ENCODE measurements at regions not wholly inside any gene's neighbourhood (a gene's known extent, or its start where the extent isn't known, plus 50 kb on each side); places are given as distances from the start of the nearest gene placed in this dataset.

DNA sequence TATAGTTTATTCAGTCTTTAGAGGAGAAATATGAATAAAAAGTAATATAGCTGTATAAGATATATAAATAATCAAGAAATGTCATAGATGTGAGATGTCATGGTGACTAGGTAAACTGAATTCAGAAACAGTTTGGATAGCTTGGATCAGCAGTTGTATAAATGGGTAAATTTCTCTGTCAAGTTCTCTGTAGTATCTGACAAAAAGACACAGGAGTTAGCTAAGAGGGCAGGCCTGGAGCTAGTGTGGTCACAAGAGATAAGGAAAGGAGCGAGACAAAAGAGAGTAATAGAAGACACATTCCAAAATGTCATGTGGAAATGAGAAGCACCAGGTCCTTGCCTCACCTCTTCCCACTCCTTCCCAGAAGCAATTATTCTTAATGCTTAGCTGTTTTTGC lies 349.0 kb downstream of the LMO7 start:
- Histone ChIP-seq H3K4me3 (ENCODE audit: low read length) (no peak overlapping the region), H2AFZ (ENCODE audit: low read length) (no peak overlapping the region)
- DNase-seq: no peak

DNA sequence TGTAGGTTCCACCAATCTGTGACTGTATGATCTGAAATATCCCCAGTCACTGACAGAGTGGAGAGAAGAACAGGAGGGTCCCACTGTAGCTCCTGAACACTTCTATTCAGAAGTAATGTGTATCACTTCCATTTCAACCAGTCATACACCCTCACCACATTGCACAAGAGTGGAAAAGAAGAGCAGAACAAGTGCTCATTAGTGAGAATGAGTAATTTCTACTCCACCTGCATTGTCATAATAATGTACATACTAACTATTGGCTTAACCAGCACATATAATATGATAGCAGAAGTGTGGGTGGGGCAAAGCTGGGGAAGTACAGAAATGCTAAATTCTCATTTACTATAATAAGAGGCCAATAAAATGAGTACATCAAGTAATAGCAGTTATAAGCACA lies 342.7 kb downstream of the LMO7 start:
- no peak overlapping the region for H3K4me3 ChIP-seq (ENCODE audit: low read length)
- H3K4me1 ChIP-seq (ENCODE audit: low read length): no peaks in the 10 kb centered on the region
- no peak for TF ChIP-seq EZH2 (optimal IDR thresholded peaks at IDR 0.05; ENCODE audit: low read depth, low read length)
- TF ChIP-seq EZH2phosphoT487 (IDR thresholded peaks at IDR 0.05; ENCODE audit: low read length): no peak
- TF ChIP-seq, protein P1, sequence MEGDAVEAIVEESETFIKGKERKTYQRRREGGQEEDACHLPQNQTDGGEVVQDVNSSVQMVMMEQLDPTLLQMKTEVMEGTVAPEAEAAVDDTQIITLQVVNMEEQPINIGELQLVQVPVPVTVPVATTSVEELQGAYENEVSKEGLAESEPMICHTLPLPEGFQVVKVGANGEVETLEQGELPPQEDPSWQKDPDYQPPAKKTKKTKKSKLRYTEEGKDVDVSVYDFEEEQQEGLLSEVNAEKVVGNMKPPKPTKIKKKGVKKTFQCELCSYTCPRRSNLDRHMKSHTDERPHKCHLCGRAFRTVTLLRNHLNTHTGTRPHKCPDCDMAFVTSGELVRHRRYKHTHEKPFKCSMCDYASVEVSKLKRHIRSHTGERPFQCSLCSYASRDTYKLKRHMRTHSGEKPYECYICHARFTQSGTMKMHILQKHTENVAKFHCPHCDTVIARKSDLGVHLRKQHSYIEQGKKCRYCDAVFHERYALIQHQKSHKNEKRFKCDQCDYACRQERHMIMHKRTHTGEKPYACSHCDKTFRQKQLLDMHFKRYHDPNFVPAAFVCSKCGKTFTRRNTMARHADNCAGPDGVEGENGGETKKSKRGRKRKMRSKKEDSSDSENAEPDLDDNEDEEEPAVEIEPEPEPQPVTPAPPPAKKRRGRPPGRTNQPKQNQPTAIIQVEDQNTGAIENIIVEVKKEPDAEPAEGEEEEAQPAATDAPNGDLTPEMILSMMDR (IDR thresholded peaks at IDR 0.05; ENCODE audit: low read length): no peak
- H3K36me3 ChIP-seq (replicated peaks; ENCODE audit: insufficient read depth, low read length): no peaks in the 10 kb centered on the region
- H3K27ac ChIP-seq (ENCODE audit: low read length): no peak overlapping the region
- no peaks in the 10 kb centered on the region for H4K20me1 ChIP-seq (ENCODE audit: insufficient read depth, low read length)
- H3K27me3 ChIP-seq (replicated peaks; ENCODE audit: insufficient read depth, low read length): no peaks in the 10 kb centered on the region
- H3K79me2 ChIP-seq (ENCODE audit: low read length): no peaks in the 10 kb centered on the region
- no peaks in the 10 kb centered on the region for H3F3A ChIP-seq (ENCODE audit: insufficient read depth, low read length)
- DNase-seq: no peak
- H3K9ac ChIP-seq (ENCODE audit: low read length): no peak overlapping the region
- no peaks in the 10 kb centered on the region for H3K9me3 ChIP-seq (replicated peaks; ENCODE audit: insufficient read depth, low read length)
- no peaks in the 10 kb centered on the region for H3K9me2 ChIP-seq (replicated peaks; ENCODE audit: insufficient read depth, low read length)
- H2AFZ ChIP-seq (ENCODE audit: low read length): no peak overlapping the region
- H3K4me2 ChIP-seq (ENCODE audit: low read depth, low read length): no peak overlapping the region

More for the DNA sequence above, 349.0 kb downstream of the LMO7 start:
- H3K9me3 ChIP-seq (replicated peaks; ENCODE audit: insufficient read depth, low read length): no peaks in the 10 kb centered on the region
- H3K27me3 ChIP-seq (replicated peaks; ENCODE audit: insufficient read depth, low read length): no peaks in the 10 kb centered on the region
- no peaks in the 10 kb centered on the region for H3F3A ChIP-seq (ENCODE audit: insufficient read depth, low read length)
- H3K4me2 ChIP-seq (ENCODE audit: low read depth, low read length): no peak overlapping the region
- no peak overlapping the region for H3K9ac ChIP-seq (ENCODE audit: low read length)
- no peaks in the 10 kb centered on the region for H3K4me1 ChIP-seq (ENCODE audit: low read length)
- no peaks in the 10 kb centered on the region for H3K36me3 ChIP-seq (replicated peaks; ENCODE audit: insufficient read depth, low read length)
- H3K9me2 ChIP-seq (replicated peaks; ENCODE audit: insufficient read depth, low read length): no peaks in the 10 kb centered on the region
- no peaks in the 10 kb centered on the region for H3K79me2 ChIP-seq (ENCODE audit: low read length)
- TF ChIP-seq EZH2phosphoT487 (IDR thresholded peaks at IDR 0.05; ENCODE audit: low read length): no peak
- TF ChIP-seq, protein P1 (IDR thresholded peaks at IDR 0.05; ENCODE audit: low read length): no peak
- TF ChIP-seq EZH2 (optimal IDR thresholded peaks at IDR 0.05; ENCODE audit: low read depth, low read length): no peak
- no peaks in the 10 kb centered on the region for H4K20me1 ChIP-seq (ENCODE audit: insufficient read depth, low read length)
- H3K27ac ChIP-seq (ENCODE audit: low read length): no peak overlapping the region

DNA sequence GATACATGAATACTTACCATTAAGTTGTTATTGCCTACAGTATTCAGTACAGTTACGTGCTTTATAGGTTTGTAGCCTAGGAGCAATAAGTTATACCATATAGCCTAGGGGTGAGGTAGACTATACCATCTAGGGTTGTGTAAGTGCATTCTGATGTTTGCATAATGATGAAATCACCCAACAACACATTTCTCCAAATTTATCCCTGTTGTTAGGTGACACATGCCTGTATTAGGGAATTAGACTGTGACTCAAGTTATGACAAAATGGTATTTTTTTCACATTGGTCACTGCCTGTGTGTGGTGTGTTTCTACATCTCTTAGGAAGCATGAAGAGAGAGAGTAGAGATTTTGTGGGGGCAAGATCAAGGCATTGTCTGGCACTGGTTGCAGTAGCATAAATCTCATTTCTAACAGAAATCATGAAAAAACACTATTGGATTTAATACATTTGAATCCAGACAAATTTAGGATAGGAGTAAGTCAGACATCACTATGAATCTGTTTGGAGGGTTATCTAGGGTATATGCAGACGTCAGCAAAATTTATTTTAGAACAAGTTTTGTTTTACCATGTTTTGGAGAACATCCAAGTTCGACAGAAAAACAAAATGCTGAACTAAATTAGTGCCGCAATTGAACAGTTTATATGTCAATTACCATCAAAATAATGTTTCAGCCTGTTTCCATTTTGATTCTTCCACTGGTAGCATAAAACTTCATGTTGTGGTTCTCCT lies 332.1 kb downstream of the LMO7 start:
- H3K4me1 ChIP-seq (ENCODE audit: low read length): no peaks in the 10 kb centered on the region
- no peak for DNase-seq
- H3K9me2 ChIP-seq (replicated peaks; ENCODE audit: insufficient read depth, low read length): no peaks in the 10 kb centered on the region
- H4K20me1 ChIP-seq (ENCODE audit: insufficient read depth, low read length): no peaks in the 10 kb centered on the region
- H3K79me2 ChIP-seq (ENCODE audit: low read length): no peaks in the 10 kb centered on the region
- no peak overlapping the region for H3K27ac ChIP-seq (ENCODE audit: low read length)
- H3K4me2 ChIP-seq (ENCODE audit: low read depth, low read length): no peak overlapping the region
- H3K27me3 ChIP-seq (replicated peaks; ENCODE audit: insufficient read depth, low read length): no peaks in the 10 kb centered on the region
- H3K9me3 ChIP-seq (replicated peaks; ENCODE audit: insufficient read depth, low read length): no peaks in the 10 kb centered on the region
- no peaks in the 10 kb centered on the region for H3F3A ChIP-seq (ENCODE audit: insufficient read depth, low read length)
- H3K36me3 ChIP-seq (replicated peaks; ENCODE audit: insufficient read depth, low read length): no peaks in the 10 kb centered on the region
- TF ChIP-seq, protein P1 (IDR thresholded peaks at IDR 0.05; ENCODE audit: low read length): no peak
- TF ChIP-seq EZH2phosphoT487 (IDR thresholded peaks at IDR 0.05; ENCODE audit: low read length): no peak
- no peak for TF ChIP-seq EZH2 (optimal IDR thresholded peaks at IDR 0.05; ENCODE audit: low read depth, low read length)
- H2AFZ ChIP-seq (ENCODE audit: low read length): no peak overlapping the region
- no peak overlapping the region for H3K4me3 ChIP-seq (ENCODE audit: low read length)
- H3K9ac ChIP-seq (ENCODE audit: low read length): no peak overlapping the region

Measured in MM.1S (cell line).